ENCODE measurements at regions not wholly inside any gene's neighbourhood (a gene's known extent, or its start where the extent isn't known, plus 50 kb on each side); places are given as distances from the start of the nearest gene placed in this dataset.
"Not testable (repeated sequence)": the region's sequence is repeated elsewhere in the genome, so short reads cannot be mapped to it uniquely, and the experiment has no call there.

- DNase-seq: no peak
These were observed 269.4 kb downstream of the MYCN start for GRCh38 chr2:16209799-16210198.

DNA sequence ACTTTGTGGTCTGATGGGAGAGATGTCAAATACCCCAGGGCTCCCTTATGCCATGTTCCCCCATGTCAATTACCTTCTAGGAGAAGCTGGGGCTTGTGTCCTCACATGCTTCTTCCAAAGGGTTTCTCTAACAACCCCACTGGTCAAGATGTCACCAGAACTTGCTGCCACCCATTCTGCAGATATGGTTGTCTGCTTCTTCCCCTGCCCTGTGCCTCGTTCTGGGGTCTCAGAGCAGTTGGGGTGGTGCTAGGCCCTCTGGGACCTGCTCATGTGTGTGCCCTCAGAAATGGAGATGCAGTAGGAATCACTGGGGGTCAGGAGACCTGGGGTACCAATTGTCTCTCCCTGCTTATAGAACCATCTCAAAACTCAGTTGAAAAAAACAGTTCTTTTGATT, 268.6 kb downstream of the MYCN start:
- no peak for DNase-seq

DNA sequence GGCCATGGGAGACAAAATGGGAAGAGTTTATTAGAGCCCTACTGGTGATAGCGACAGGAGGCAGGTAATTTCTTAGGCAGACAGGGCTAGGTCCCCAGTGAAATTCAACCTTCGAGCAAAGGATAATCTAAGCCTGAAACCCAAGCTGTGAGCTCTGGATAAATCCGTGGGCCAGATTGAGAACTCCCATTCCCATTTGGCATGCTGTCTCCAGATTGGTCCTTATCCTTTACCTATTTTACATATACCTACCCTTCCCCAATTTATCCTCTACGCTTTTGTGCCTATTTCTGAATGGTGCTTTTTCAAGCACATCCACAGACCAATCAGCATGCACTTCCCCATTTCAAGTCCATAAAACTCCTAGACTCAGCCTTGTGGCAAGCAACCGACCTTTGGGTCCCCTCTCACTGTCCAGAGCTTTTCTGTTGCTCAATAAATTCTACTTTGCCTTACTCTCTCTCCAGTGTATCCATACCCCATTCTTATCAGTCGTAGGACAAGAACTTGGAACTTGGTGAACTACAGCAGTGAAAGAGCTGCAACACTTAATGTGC, 268.0 kb downstream of the MYCN start:
- no peak for DNase-seq

DNA sequence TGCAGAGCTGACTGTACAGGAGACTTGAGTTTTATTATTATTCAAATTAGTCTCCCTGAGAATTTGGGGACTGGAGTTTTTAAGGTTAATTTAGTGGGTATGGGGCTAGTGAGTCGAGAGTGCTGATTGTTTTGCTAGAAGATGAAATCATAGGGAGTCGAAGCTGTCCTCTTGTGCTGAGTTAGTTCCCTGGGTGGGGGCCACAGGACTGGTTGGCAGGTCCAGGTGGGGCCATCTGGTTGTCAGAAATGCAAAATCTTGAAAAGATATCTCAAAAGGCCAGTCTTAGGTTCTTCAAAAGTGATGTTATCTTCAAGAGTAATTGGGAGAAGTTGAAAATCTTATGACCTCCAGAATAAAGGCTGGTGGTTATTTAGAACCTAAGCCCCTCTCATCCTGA, 267.3 kb downstream of the MYCN start:
- no peak for DNase-seq

DNA sequence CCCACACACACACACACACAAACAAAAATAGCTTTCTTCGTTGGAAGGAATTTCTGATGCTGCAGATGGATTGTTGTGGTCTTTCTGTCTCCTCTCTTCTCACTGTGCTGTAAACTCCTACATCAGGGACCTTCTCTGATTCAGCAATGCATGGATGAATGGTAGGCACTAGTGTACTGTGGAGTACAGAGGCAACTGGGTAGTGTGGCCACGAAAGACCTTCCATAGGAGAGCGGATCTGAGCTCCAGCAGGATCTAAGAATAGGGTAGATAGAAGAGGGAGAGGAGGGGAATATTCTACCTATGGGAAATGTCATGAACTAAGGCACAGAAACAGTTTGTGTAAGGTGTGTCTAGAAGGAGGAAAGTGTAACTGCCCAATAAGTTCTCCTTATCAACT, 266.8 kb downstream of the MYCN start:
- DNase-seq: no peak

DNA sequence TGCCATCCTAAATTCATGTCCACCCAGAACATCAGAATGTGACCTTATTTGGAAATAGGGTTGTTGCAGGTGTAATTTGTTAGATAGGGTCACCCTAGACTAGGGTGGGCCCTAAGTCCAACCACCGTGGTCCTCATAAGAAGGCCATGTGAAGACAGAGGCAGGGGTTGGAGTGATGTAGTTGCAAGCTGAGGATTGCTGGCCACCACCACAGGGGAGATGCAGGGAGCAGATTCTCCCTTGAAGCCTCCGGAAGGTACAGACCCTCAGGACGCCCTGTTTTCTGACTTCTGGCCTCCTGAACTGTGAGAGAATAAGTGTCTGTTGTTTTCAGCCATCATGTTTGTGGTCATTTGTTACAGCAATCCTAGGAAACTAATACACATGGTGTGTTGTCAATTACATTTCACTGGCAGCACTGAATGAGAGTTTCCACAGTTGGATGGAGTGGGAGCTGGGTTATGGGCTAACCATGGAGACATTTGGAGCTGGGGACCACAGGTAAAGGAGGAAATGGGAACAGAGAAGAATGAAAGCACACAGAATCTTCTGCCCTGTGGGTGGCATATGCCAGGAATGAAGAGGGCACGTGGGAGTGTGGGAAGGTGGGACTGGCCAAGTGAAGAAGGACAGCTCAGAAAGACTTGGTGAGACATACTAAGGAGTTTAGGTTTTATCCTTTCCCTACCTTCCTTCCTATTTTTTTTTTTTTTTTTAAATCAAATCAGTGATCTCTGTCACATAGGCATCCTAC, 266.0 kb downstream of the MYCN start:
- DNase-seq: no peak

- DNase-seq: no peak
These were observed 265.3 kb downstream of the MYCN start for GRCh38 chr2:16205631-16206030.

DNA sequence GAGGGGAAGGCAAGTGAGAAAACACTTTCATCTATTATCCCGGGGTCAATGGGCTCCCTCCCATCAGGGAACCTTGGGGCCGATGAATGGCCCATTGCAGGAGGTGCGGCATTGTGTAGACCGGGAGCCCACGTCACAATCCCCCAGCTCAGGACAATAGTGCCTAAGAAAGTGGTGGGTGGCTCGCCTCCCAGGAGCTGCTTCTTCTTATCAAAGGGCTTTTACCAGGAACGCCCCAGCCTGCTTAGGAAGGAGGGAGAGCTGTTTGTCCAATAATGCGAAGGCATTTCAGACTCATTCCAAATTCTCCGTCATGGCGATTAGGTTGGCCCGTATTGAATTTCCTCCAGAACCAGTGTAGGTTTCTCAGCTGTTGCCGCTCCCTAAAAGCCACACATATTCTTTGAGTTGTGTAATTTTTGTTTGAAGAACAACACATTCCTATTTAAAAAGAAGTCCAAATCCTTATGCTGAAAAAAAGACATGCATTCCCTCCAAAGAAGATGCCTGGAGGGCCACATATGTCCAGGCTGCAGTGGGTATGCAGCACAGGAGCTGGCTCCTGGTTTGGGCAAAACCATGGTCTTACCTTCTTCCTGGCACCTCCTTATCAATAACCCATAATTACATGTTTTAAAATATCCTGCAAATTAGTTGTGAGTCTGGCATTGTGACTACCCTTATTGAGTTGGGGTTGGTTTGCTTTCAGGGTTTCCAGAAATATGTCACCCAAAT, 264.7 kb downstream of the MYCN start:
- DNase-seq: no peak

- no peak for DNase-seq
These were observed 263.9 kb downstream of the MYCN start for GRCh38 chr2:16204251-16204650.

DNA sequence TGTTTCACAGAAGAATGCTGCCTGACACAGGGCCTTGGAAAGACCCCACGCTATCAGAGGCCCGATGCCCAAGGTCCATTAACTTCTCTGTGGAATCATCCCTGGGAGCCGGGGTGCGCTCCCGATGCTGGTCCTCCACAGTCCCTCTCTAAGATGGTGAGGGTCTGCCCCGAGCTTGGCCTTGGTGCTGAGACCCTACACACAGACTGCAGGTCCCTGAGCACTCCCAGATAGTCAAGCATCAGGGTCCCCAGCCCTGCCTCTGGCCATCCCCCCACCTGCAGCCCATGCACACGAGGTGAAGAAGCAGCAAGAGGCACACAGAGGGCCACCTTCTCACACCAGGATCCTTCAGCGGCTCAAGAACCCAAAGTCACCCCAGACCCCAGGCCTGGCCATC, 263.3 kb downstream of the MYCN start:
- no peak for DNase-seq

DNA sequence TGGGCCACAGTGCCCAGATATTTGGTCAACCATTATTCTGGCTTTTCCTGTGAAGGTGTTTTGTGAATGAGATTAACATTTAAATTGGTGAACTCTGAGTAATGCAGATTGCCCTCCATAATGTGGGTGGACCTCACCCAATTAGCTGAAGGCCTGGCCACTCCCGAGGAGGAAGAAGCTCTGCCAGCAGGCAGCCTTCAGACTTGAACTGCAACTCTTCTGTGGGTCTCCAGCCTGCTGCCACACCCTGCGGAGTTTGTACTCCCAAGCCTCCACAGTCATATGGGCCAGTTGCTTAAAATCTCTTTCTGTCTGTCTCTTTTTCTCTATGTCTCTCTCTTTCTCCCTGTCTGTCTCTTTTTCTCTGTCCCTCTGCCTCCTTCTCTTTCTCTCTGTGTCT, 262.7 kb downstream of the MYCN start:
- no peak for DNase-seq

DNA sequence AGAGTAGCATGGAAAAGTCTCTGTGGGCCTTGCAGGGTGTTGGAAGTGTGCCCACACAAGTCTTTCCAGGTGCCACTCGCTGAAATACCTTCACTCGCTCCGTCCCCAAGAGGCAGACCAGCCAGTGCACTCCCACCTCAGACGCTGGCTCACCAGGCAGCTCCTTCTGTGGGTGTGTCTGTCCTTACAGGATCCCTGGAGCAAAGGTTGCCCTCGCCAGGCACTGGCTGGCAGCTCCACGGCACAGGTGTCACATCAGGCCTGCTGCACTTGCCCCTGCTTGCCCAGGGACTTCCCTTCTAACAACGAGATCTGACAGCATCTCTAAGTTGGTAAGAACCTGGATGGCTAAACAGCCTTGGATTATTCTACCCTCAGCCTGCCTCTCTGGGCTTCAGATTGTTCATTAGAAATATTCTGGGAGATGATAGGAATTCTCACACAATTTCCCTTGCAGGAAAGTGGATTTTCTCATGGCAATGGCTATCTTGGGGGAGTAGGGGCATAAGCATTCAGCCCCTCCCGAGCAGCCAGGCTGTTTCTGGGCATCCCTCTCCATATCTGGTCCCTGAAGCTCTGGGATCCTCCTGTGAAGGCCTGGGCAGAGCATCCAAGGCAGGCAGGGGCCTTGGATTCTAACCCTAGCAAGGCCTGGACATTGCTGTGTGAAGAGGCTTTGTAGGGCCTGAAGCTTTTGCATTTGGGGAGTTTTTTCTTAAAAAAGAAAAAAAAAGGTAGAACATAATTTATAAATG, 262.1 kb downstream of the MYCN start:
- DNase-seq: no peak

DNA sequence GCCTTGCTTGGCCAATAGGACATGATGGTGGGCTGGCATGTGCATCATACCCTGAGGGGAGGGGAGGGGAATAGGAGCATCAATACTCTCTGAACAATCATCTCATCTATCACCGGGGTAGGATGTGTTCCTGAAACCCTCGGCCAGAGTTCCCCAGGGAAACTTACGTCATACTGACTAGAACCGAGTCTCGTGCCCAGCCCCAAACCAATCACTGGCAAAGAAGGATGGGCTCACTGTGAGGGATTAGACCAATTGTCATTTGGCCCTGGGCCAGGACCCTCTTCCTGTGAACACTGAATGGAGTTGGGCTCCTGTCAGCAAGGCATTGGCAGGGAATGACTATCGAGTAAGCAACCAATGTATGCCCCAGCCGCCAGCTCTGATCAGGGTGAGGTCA, 261.5 kb downstream of the MYCN start:
- no peak for DNase-seq

DNA sequence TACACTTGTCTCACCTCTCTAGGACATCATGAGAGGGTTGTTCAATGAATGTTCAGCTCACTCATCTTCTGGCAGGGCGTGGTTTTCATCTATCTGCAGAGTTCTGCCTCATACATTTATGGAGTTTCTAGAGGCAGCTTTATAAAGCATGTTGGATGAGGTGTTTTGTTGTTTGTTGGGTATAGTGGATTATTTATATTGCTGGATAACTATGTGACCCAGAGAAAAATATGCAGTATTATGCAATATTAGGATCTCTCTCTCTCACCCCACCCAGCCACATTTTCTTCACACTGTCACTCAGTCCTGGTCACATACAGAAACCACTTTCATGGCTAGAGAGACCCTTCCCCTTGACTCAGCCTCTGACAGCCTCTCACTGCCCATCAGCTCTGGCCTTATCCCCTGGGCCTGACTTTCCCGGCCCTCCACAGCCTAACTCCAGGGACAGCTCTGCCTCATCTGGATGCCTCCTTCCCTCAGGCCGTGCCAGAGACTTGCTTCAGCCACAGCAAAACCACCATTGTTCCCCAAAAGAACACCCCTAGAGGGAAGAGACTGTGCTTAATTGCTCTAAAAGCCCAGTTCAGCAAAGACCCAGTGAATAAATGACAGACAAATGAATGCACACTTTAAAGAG, 260.3 kb downstream of the MYCN start:
- DNase-seq: no peak

GRCh38 chr2:16199882-16200553, 259.7 kb downstream of the MYCN start:
- no peak for DNase-seq

GRCh38 chr2:16199241-16199640, 258.9 kb downstream of the MYCN start:
- DNase-seq: not testable (repeated sequence)

- no peak for DNase-seq
These were observed 258.0 kb downstream of the MYCN start for GRCh38 chr2:16198166-16198912.

DNA sequence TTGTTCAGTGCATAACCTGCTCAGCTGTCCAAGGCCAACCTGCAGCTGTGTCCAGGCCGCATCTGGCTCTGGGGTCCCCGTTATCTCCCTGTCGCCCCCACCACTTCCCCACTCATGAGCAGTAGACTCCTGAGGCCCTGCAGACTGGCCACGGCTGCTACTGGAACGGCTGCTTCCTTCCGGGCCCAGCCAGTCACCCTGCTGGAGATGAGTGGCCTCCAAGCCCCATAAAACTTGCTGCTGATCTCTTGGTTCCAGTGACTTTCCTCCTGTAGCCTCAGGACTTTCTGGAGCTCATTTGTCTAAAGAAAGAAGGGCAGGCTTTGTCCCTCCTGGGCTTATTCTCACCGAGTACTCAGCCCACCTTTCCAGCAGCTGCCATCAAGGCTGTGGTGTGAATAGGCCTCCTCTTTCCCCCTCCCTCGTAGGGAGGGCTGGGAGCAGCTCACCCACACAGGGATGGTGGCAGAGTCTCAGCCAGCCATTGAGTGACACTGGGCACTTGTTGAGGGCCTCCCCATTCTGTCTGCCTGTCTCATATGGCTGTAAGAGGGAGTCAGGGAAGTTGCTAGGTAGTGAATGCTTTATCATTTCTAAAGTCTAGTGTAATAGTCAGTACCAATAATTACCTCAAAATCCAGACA, 257.3 kb downstream of the MYCN start:
- no peak for DNase-seq

- DNase-seq: no peak
These were observed 256.5 kb downstream of the MYCN start for GRCh38 chr2:16196687-16197503.

GRCh38 chr2:16195681-16196070, 255.3 kb downstream of the MYCN start:
- no peak for DNase-seq
